Mucosa of stomach (tissue), 1 donor: ENCODE measurements at regions not wholly inside any gene's neighbourhood (a gene's known extent, or its start where the extent isn't known, plus 50 kb on each side); places are given as distances from the start of the nearest gene placed in this dataset.
"Not testable (repeated sequence)": the region's sequence is repeated elsewhere in the genome, so short reads cannot be mapped to it uniquely, and the experiment has no call there.

Experiments used
- H3K27me3 ChIP-seq: one replicate; pipeline ENCODE4 v1.7.0; 2013; ENCODE audit warnings: mild to moderate bottlenecking, low read length; ENCODE audit not compliant: control insufficient read depth, insufficient read depth
- H3K36me3 ChIP-seq: one replicate; pipeline ENCODE4 v1.7.0; 2013; ENCODE audit warnings: low read length; ENCODE audit not compliant: control insufficient read depth, insufficient read depth
- H3K4me1 ChIP-seq: one replicate; pipeline ENCODE4 v1.7.0; 2013; ENCODE audit warnings: mild to moderate bottlenecking, low read length; ENCODE audit not compliant: control insufficient read depth, insufficient read depth
- H3K4me3 ChIP-seq: one replicate; pipeline ENCODE4 v1.7.0; 2013; ENCODE audit warnings: low read length
- H3K9ac ChIP-seq: one replicate; pipeline ENCODE4 v1.7.0; 2013; ENCODE audit warnings: mild to moderate bottlenecking, low read length, moderate library complexity
- H3K9me3 ChIP-seq: one replicate; pipeline ENCODE4 v1.7.0; 2013; ENCODE audit warnings: mild to moderate bottlenecking, low read length, moderate library complexity; ENCODE audit not compliant: control insufficient read depth
- donor health status: Pancreatic carcinoma.

DNA sequence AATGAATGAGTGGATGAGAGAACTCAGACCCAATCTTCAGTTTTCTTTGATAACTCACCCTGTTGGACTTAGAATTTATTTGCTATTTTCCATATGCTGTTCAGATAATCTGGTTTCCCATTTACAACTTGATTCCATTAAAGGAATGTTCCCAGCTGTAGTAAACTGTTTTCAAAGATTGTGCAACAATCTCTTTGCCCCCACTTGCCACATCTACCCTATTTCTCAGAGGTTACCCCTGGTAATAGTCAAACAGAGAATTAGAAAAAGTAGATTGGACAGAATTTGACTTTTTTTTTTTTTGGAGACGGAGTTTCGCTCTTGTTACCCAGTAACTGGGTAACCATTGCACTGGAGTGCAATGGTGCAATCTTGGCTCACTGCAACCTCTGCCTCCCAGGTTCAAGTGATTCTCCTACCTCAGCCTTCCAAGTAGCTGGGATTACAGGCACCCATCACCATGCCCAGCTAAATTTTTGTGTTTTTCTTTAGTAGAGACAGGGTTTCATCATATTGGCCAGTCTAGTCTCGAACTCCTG lies 93.4 kb upstream of the SIX2 start:
- Histone ChIP-seq H3K27me3 (no peaks in the 10 kb centered on the region), H3K4me1 (no peaks in the 10 kb centered on the region), H3K36me3 (no peaks in the 10 kb centered on the region), H3K9ac (no peak overlapping the region), H3K9me3 (no peaks in the 10 kb centered on the region), H3K4me3 (no peak overlapping the region)

DNA sequence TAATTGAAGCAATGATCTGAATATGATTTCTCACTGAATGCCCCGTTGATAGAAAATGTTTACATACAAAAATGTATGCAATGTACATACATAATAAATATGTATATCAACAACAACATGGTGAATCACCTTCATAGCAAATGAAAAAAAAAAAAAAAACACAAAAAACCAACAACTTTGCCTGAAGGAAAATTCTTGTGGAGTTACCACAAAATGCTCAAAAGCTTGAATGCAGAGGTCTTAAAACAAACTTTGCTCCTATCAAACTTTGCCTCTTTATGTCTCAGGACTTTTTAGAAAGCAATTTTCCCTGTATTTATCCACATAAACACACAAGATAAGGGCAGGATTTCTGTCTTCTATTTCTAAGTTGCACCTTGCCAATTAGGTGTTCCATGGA lies 92.9 kb upstream of the SIX2 start:
- H3K9ac ChIP-seq: no peak overlapping the region
- no peak overlapping the region for H3K4me3 ChIP-seq
- H3K4me1 ChIP-seq: no peaks in the 10 kb centered on the region
- no peaks in the 10 kb centered on the region for H3K9me3 ChIP-seq
- H3K36me3 ChIP-seq: no peaks in the 10 kb centered on the region
- no peaks in the 10 kb centered on the region for H3K27me3 ChIP-seq

DNA sequence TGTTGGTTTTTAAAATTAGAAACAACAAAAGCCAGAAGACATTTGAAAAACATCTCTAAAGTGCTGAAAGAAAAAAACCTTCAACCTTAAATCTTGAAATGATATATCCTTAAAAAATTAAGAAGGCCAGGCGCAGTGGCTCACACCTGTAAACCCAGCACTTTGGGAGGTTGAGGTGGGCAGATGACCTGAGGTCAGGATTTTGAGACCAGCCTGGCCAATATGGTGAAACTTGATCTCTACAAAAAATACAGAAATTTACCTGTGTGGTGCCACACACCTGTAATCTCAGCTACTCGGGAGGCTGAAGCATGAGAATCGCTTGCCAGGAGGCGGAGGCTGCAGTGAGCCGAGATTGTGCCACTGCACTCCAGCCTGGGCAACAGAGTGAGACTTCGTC lies 87.7 kb upstream of the SIX2 start:
- Histone ChIP-seq H3K27me3 (no peaks in the 10 kb centered on the region), H3K9me3 (no peaks in the 10 kb centered on the region), H3K36me3 (no peaks in the 10 kb centered on the region), H3K4me1 (no peaks in the 10 kb centered on the region), H3K9ac (no peak overlapping the region), H3K4me3 (no peak overlapping the region)

DNA sequence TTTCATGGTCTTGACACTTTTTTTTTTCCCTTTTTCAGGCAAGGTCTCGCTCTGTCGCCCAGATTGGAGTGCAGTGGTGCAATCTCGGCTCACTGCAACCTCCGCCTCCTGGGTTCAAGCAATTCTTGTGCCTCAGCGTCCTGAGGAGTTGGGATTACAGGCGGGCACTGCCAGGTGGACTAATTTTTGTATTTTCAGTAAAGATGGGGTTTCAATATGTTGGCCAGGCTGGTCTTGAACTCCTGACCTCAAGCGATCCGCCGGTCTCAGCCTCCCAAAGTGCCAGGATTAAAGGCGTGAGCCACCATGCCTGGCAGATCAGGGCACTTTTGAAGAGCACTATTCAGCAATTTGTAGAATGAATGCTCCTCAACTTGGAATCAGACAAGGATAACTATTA lies 86.8 kb upstream of the SIX2 start:
- H3K9ac ChIP-seq, H3K4me1 ChIP-seq, H3K4me3 ChIP-seq, H3K27me3 ChIP-seq, H3K36me3 ChIP-seq, H3K9me3 ChIP-seq: not testable (repeated sequence)

DNA sequence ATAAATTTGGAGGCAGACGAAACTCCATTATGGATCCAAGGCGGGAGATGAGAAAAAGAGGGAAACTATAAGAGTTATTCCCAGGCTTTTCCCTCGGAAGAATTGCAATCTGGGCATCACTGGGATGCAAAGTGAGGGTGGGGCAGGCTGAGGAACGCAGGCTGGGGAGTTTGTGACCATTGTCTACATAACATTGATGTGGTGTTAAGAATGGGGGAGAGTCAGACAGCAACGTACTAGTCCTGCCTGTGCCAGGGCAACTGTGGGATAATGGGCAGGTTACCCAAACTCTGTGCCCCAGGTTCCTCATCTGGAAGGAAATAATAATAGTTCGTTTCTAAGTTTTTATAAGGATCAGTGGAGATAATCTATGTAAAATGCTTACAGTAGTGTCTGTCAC lies 84.4 kb upstream of the SIX2 start:
- Histone ChIP-seq H3K9ac (no peak overlapping the region), H3K9me3 (no peaks in the 10 kb centered on the region), H3K4me1 (no peaks in the 10 kb centered on the region), H3K27me3 (no peaks in the 10 kb centered on the region), H3K4me3 (no peak overlapping the region), H3K36me3 (no peaks in the 10 kb centered on the region)

DNA sequence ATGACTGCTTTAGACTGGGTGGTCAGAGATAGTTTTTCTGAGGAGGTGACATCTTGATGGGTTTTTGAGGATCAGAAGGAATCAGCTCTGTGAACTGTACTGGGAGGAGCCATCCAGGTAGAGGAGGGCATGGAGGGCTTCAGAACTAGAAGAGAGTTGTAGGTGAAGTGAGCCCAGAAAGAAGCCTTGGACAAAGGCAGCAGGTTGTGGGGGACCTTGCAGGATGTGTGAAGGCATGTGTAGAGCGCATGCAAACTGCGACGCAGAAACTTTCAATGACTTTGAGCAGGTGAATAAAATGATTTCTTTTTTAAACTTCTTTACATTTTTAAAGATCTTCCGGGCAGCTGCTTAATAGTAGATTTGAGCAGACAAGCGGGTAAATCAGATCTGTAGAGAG lies 83.9 kb upstream of the SIX2 start:
- Histone ChIP-seq H3K9ac (no peak overlapping the region), H3K27me3 (no peaks in the 10 kb centered on the region), H3K9me3 (no peaks in the 10 kb centered on the region), H3K4me3 (no peak overlapping the region), H3K4me1 (no peaks in the 10 kb centered on the region), H3K36me3 (no peaks in the 10 kb centered on the region)

DNA sequence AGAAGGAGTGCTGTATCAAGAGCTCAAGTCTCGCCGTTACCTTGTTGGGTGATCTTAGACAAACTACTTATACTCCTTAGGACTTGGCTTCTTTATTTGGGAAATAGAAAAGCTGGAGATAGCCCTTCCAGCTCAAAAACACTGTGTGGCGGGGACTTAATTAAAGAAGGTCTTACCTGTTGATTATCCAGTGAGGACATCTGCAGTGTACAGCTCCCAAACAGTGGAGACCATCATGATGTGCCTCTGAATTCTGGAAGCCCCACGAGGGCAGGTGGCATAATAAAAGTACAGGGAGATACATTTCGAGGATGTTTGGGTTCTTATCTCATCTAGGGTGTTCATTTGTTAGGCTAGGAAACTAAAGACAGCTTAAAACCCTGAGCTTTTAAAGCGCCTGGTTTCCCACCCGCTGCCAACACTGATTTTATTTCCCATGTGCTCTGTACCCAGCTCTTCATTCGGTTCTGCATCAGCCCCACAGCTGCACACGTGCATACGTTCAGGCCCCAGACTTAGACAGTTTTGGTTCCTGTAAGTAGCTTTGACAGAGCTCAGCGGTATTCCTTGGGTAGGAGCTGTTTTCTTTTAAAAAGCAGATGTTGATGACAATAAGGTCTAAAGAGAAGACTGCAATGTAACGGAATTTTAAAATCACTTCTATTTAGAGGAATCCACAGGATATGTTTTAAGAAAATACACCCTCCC lies 80.5 kb upstream of the SIX2 start:
- Histone ChIP-seq H3K27me3 (no peaks in the 10 kb centered on the region), H3K9me3 (no peaks in the 10 kb centered on the region), H3K4me1 (no peaks in the 10 kb centered on the region), H3K9ac (no peak overlapping the region), H3K36me3 (no peaks in the 10 kb centered on the region), H3K4me3 (no peak overlapping the region)

DNA sequence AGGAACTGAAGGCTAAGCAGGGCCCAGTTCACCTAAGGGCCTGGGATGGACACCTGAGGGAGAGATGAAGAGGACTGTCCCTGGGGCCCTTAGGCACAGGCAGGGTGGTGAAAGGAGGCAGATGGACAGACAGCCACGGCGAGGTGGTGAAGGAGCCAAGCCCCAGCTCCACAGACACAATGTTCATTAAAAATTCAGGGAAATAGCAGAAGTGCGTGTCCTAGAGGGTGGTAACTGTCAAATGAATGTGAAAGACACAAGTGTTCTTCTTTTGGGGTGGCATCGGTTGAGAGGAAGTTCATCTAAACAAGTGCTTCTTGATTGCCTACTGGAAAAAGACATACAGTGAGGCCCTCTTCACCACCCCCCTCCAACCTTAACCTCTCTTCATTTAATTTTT lies 76.2 kb upstream of the SIX2 start:
- Histone ChIP-seq H3K27me3 (no peaks in the 10 kb centered on the region), H3K4me1 (no peaks in the 10 kb centered on the region), H3K9ac (no peak overlapping the region), H3K9me3 (no peaks in the 10 kb centered on the region), H3K36me3 (no peaks in the 10 kb centered on the region), H3K4me3 (no peak overlapping the region)

DNA sequence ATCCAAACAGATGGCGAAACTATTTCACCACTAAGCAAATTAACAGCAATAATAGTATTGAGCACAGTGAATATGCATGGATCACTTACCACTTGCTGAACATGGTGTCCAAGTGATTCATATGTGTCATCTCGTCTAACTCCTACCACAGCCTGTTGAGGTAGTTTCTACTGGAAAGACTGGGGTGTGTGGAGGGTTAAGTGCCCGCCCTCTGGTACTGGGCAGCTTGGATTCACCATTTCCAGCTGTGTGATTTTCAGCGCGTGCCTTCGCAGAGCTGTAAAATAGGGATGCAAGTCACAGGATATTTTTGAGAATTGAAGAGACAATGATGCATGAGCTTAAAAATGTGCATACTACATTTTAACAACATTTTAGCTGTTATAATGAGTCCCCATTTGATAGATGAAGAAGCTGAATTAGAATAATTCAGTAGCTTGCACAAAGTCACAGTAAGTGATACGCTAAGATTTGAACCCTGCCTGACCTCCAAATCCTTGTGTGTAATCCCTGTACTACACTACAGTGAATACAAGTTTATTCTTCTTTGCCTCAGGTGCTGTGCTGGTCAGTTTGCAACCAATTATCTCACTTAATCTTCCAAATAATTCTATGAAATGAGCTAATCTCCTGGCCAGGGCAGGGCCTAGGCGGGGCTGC lies 75.2 kb upstream of the SIX2 start:
- Histone ChIP-seq H3K9me3 (no peaks in the 10 kb centered on the region), H3K9ac (no peak overlapping the region), H3K36me3 (no peaks in the 10 kb centered on the region), H3K4me1 (no peaks in the 10 kb centered on the region), H3K4me3 (no peak overlapping the region), H3K27me3 (no peaks in the 10 kb centered on the region)

DNA sequence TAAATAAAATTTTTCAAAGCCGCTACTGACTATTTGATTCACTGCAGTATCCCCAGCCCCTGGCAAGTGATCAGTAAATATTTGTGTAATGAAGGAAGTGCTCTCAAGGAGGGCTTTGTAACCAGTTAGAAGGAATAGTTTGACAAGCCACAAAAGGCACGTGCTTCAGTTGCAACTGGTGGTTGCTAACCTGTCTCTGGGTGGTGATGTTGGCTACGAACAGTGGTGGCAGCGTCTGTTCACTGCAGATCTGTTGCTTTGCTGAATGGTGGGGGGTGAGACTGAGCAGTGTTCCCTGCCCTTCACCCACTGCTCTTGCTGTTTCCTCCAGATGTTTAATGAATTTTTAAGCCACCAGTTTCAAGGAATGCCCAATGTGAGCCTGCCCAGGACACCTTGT lies 73.9 kb upstream of the SIX2 start:
- Histone ChIP-seq H3K36me3 (no peaks in the 10 kb centered on the region), H3K4me1 (no peaks in the 10 kb centered on the region), H3K4me3 (no peak overlapping the region)

DNA sequence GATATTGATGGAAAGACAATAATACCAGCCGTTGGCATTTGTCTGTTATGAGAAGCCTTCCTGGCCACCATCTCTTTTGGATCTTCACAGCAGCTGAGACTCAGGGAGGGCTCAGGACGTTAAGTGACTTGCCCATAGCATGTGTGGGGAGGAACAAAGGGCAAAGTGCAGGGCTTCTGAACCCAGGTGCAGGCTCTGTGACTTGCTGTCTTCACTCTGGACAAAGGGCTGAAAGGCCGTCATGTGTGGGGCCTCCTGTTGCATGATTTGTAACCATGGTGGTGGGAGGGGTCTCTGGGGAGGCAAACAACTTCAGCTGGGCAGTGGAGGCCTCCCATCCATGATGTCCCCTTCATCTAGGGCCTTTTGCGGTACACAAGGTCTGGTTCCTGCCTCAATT lies 65.5 kb upstream of the SIX2 start:
- Histone ChIP-seq H3K4me1 (no peaks in the 10 kb centered on the region), H3K9ac (no peak overlapping the region), H3K9me3 (no peaks in the 10 kb centered on the region), H3K4me3 (no peak overlapping the region), H3K36me3 (no peaks in the 10 kb centered on the region), H3K27me3 (no peaks in the 10 kb centered on the region)

More for the DNA sequence above, 73.9 kb upstream of the SIX2 start:
- Histone ChIP-seq H3K9ac (no peak overlapping the region), H3K9me3 (no peaks in the 10 kb centered on the region), H3K27me3 (no peaks in the 10 kb centered on the region)

DNA sequence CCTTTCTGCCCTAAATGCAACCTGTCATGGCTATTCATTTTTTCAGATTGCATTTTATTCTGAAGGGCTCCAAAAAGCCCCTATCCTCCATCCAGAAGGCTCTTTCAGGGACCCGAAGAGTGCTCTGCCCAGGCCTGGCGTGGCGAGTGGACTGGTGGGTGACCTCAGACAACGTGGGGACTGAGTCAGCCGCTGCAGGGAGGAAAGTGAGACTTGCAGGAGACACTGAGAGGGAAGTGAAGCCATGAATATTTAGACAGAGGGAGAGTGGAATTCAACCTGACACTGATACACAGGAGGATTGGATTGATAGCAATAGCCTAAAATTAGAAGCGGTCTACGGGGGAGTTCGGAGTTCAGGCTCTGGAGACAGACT lies 63.6 kb upstream of the SIX2 start:
- Histone ChIP-seq H3K9ac (no peak overlapping the region), H3K27me3 (no peaks in the 10 kb centered on the region), H3K4me3 (no peak overlapping the region), H3K9me3 (no peaks in the 10 kb centered on the region), H3K4me1 (no peaks in the 10 kb centered on the region), H3K36me3 (no peaks in the 10 kb centered on the region)
